HG03108 (cell line): ENCODE measurements at regions not wholly inside any gene's neighbourhood (a gene's known extent, or its start where the extent isn't known, plus 50 kb on each side); places are given as distances from the start of the nearest gene placed in this dataset.
"Not testable (repeated sequence)": the region's sequence is repeated elsewhere in the genome, so short reads cannot be mapped to it uniquely, and the experiment has no call there.

Experiments used
- ATAC-seq: cut with Tn5 transposase; IDR thresholded peaks from one replicate; pipeline ENCODE4 v1.9.1; 2021; ENCODE audit warnings: moderate library complexity; ENCODE audit not compliant: unreplicated experiment

DNA sequence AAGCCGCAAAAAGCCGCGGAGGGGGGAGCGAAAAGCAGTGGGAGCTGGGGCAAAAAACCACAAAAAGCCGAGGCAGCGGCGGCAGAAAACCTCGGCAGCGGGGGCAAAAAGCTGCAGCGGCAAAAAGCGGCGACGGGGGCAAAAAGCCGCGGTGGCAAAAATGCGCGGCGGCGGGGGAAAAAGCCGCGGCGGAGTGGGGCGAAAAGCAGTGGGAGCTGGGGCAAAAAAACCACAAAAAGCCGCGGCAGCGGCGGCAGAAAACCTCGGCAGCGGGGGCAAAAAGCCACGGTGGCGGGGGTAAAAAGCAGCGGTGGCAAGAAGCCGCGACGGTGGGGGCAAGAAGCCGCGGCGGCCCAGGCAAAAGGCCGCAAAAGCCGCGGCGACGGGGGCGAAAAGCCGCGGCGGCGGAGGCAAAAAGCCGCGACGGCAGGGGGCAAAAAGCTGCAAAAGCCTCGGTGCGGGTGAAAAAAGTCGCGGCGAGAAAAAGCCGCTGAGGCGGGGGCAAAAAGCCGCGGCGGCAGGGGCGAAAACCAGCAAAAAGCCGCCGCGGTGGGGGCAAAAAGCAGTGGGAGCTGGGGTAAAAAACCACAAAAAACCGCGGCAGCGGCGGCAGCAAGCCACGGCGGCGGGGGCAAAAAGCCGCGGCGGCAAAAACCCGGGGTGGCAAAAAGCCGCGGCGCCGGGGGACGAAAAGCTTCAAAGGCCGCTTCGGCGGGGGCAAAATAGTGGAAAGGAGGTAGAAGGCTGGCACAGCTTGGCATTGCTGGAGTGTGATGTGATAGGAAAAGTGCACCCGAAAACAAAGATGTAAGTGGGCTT is 135.9 kb downstream of the ZNF92 start:
- ATAC-seq: no peak

DNA sequence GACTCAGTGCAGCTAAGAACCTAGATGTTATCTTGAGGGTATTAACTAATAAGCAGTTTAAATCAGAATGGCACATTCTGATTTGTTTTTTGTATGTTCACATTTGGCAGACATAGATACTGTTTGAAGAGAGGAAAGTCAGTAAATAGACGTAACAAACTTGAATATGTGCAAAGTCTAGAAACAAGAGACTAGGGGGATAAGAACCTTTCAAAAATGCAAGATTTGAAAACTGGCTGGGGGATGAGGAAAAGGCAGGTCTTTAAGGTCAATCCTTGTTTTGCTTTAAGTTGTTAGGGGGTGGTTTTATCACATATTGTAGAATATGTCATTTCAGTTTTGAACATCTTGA is 136.5 kb downstream of the ZNF92 start:
- ATAC-seq: not testable (repeated sequence)

DNA sequence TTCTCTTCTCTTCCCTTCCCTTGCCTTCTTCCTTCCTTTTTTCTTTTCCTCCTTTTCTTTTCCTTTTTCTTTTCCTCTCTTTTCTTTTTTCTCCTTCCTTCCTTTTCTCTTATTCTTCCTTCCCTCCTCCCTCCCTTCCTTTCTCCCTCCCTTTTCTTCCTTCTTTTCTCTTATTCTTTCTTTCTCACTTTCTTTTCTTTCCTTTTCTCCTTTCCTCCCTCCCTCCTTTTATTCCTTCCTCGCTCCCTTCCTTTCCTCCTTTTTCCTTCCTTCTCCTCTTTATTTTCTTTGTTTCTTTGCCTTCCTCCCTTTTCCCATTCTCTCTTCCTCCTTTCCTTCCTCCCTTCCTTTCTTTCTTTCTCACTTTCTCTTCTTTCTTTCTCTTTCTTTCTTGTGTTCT is 146.1 kb downstream of the ZNF92 start:
- ATAC-seq: not testable (repeated sequence)

DNA sequence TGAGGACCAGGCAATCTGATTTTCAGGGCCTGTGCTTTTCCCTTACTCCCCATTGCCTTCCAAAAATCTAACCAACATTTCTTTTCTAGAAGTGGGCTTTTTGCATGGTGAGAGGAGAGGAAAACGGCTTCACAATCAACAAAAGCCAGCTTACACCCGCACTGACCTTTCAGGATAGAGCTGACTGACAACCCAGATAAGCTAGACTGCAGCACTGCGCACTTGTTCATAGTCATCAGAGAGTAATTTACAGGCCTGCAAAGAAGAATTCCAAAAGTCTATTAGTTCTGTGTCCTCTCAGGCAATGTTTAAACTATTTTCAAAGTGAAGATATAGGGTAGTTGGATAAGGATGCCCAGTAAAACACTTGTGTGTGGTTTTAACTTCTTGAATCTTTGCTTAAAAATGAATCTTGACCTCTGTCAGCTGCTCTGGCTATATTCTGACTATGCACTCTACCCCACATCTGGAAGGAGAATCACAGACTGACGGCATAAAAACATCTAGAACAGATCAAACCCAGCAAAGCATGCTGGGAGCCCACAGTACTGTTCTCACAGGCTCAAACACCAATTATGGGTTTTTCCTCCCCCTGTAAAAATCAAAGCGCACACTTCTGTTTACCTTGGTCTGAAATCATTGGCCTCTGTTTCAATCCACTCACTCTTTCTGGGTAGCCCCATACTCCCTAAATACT is 172.0 kb downstream of the ZNF92 start:
- not testable (repeated sequence) for ATAC-seq

DNA sequence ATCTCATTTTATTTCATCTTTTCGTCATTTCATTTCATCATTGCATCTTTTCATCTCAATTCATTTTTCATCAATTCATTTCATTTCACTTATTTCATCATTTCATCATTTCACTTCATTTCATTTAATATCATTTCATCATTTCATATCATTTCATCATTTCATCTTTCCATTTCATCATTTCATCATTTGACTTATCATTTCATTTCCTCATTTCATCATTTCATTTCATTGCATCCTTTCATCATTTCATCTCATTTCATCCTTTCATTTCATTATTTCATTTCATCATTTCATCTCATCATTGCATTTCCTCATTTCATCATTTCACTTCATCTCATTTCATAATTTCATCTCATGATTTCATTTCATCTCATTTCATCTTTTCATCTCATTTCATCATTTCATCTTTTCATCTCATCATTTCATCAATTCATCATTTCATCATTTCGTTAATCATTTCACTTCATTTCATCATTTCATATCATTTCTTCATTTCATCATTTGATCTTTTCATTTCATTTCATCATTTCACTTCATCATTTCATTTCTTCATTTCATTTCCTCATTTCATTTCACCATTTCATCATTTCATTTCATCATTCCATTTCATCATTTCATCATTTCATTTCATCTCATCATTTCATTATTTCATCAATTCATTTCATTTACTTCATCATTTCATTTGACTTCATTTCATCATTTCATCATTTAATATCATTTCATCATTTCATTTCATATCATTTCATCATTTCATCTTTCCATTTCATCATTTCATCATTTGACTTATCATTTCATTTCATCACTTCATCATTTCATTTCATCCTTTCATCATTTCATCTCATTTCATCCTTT is 176.2 kb downstream of the ZNF92 start:
- ATAC-seq: not testable (repeated sequence)

DNA sequence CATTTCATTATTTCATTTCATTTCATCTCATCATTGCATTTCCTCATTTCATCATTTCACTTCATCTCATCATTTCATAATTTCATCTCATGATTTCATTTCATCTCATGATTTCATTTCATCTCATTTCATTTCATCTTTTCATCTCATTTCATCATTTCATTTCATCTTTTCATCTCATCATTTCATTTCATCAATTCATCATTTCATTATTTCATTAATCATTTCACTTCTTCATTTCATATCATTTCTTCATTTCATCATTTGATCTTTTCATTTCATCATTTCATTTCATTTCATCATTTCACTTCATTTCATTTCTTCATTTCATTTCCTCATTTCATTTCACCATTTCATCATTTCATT is 176.8 kb downstream of the ZNF92 start:
- not testable (repeated sequence) for ATAC-seq

DNA sequence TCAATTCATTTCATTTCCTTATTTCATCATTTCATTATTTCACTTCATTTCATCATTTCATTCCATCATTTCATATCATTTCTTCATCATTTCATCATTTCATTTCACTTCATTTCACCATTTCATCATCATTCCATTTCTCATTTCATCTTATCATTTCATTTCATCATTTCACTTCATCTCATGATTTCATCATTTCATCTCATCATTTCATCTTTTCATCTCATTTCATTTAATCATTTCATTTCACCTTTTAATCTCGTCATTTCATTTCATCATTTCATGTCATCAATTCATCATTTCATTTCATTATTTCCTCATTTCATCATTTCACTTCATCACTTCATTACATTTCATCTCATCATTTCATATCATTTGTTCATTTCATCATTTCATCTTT is 177.4 kb downstream of the ZNF92 start:
- ATAC-seq: not testable (repeated sequence)

DNA sequence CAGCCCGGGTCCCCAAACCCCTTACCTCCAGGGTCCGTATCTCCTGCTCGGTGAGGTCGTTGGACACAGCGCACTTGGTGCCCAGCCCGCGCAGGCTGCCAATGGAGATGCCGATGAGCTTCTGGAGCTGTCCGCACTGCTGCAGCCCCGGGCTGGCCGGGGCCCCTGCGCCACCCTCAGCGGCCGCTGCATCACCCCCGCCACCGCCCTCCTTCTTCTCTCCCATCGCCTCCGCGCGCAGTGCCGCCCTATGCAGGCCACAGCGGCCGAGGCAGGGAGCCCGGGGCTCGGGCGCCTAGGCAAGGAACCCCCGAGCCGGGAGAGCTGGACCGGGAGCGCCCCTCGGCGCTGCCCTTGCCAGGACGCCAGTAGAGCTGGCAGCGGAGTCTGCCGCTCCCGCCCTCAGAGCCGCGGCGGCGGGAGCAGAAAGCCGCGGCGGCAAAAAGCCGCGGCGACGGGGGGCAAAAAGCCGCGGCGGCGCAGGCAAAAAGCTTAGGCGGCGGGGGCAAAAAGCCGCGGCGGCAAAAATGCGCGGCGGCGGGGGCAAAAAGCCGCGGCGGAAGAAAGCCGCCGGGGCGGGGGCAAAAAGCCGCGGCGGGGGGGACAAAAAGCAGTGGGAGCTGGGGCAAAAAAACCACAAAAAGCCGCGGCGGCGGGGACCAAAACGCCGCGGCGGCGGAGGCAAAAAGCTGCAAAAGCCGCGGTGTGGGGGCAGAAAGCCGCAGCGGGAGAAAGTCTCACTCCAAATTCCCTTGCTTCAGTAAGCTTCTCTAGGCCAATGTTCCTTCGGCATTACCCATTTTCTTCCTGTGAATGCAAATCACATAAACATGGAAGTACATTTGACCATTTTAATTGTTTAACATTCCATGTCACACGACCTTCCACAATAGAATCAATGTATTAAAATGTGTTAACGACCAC is 181.2 kb downstream of the ZNF92 start:
- ATAC-seq: not testable (repeated sequence)

DNA sequence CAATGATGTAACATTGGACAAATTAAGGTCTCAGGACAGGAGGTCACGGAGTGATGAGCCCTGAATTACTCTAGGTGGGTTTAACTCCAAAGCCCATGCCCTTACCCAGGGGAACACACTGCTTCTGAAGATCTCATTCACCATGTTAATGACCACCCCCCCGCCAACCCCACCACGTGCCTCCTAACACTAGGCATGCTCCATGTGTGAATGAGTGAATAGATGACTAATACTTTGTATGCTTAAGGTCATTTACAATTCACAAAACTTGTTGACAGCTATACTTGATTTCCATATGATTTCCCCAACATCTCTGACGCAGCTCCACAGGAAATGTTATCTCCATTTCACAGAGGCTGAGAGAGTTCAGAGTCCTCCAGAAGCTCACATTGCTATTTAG is 184.9 kb downstream of the ZNF92 start:
- ATAC-seq: not testable (repeated sequence)

DNA sequence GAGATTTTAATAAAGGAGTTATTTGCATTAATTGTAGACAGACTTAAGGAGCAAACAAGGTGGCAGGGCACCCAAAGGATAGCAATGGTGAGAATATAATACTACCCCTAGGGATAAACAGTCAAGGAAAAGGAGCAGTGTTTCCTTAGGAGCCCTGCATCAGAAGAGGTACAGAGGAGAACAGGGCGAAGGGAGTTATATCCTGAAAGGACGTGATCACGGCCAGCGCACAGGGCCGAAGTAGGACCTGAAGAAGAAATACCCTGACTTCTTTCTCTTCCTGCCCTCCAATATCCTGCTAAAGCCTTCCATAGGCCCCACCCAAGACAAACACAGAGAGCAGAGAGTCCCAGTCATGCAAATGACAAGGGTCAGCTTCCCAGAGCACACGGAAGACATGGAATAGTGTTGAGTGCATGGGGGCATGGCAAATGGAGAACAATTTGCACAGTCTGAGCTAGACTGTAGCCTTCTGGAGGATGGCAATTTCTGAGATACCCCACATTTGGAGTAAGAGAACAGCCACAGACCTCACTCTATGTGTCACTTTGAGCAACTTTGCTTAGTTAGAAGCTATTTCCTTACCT is 188.2 kb downstream of the ZNF92 start:
- not testable (repeated sequence) for ATAC-seq

DNA sequence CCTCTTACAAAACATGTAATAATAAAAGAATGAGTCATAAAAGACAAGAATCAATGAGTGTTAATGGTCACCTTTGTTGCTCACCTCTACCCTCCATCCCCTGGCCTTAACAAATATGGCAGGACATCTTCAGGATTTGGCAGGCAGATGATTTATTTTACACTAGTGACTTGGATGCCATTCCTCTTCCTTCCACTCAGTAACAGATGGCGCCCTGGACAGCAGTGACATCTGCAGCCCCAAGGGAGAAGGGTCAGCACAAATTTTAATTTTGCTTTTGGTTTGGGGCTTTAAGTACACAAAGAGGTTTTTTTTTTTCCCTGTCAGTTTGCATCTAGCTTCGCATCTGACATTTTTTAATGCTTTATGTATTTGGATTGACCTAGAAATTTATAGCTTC is 188.9 kb downstream of the ZNF92 start:
- not testable (repeated sequence) for ATAC-seq

DNA sequence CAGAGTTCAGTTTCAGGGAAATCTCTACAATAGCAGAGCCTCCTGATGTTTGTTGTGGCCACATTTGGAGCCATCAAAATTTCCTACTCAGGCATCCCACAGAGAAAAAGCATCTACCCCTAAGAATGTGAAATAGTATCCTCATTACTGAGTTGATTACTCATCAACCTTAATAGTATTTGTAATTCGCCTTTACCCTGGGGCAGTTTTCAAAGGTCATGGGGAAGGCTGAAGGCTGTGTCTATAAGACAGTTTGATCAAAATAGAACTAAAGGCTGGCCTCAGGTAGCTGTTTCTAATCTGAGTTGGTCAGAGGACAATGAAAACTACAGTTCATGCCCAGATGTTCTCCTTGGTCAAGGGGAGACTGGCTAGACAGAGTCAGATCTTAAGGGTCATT is 189.7 kb downstream of the ZNF92 start:
- not testable (repeated sequence) for ATAC-seq

DNA sequence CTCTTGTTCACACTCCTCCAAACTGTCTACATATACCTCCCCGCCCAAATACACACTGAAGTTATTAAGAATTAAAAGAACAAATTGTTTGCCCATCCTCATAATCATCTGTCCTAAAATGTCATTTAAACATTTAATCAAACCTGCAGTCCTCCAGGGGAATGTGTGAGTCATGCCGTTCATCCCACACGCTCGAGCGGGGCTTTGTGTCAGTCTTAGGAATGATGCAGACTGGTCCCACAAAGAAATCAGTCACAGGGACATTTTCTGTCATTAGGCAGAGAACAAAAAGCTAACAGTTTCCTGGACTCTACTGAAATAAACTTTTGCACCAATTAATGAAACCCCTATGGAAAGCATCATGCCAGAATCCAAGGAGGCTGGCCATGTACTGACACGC is 194.6 kb downstream of the ZNF92 start:
- ATAC-seq: not testable (repeated sequence)

DNA sequence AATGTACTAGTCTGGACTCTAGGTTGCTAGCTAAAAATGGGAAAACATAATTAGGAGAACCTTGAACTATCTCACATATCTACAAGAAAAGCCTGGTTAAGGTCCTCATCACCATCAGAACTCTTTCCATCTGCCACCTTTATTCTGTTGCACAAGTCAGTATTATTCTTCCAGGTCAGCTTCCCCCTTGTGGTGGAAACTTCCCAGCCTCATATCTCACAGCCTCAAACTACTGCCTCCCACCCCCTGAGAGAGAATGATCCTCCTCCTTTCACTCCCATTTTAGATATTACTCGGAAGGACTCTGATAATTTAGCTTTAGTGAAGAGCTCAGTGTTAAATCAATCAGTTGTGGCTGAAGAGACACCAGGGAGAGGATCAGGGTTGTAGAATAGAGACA is 197.3 kb downstream of the ZNF92 start:
- ATAC-seq: not testable (repeated sequence)

DNA sequence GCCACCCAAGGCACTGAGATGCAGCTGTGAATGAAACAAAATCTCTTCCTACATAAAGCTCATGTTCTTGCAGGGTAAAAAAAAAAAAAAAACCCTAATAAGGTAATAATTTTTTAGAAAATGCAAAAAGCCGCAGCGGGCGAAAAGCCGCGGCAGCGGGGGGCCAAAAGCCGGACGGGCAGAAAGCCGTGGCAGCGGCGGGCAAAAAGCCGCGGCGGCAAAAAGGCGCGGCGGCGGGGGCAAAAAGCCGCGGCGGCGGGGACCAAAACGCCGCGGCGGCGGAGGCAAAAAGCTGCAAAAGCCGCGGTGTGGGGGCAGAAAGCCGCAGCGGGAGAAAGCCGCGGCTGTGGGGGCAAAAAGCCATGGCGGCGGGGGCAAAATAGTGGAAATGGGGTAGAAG is 198.9 kb downstream of the ZNF92 start:
- ATAC-seq: not testable (repeated sequence)

DNA sequence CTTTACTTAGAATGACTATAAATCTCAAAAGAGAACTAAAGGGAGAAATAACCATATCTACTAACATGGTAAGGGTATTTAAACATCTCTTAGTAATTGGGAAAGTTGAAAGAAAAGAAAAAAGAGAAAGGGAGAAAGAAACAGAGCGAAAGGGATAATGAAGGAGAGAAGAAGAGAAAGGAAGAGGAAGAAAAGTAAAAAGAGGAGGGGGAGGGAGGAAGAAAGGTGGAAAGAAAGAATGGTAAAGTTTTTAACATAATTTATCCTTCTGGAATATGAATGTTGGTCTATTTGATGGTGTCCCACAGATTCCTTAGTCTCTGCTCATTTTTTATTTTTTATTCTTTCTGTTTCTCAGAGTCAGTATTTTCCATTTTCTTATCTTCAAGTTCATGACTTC is 202.7 kb downstream of the ZNF92 start:
- not testable (repeated sequence) for ATAC-seq

DNA sequence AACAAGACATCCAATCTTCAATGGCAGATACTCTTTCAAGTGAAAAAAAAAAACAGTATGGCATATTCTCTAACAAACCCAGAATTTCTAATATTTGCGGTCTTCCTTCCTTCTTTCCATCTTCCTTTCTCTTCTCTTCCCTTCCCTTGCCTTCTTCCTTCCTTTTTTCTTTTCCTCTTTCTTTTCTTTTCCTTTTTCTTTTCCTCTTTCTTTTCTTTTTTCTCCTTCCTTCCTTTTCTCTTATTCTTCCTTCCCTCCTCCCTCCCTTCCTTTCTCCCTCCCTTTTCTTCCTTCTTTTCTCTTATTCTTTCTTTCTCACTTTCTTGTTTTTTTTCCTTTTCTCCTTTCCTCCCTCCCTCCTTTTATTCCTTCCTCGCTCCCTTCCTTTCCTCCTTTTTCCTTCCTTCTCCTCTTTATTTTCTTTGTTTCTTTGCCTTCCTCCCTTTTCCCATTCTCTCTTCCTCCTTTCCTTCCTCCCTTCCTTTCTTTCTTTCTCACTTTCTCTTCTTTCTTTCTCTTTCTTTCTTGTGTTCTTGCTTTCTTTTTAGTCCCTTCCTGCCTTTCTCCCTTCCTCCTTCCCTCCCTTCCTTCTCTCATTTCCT is 209.0 kb downstream of the ZNF92 start:
- ATAC-seq: not testable (repeated sequence)

DNA sequence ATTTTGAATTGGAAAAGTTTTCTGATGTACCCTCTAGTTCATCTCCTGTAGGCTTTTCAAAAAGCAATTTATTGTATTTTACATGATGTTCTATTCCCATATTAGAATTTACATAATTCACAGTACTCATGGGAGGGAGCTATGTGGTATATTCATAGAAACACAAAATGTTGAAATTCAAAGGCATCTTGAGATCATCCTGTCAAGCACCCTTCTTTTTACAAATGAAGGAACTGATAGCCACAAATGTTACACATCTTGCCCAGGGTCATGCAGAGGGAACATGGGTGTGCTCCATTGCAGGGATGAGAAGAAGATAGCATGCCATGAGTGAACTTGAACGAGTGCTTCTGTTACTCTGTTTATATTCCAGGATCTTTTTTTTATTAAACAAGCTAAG is 228.8 kb downstream of the ZNF92 start:
- ATAC-seq: not testable (repeated sequence)

DNA sequence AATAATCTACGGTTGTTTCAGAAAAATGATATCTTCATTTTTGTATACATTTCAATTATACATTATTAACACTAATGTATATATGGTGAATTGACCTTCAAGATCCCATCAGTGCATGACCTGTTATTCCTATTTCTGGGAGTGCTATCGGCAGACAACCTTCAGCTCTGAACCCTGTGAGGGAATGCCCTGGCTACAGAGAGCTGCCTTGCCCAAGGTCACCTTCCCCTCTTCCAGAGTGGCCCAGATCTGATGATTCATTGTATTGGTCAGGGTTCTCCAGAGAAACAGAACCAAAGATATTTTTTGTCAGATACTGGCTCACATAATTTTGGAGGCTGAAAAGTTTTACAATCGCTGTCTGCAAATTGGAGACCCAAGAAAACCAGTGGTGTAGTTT is 235.5 kb downstream of the ZNF92 start:
- no peak for ATAC-seq
